DMS53 treated with DMSO at 0.1 percent for 48 hours (cell line): ENCODE measurements at regions not wholly inside any gene's neighbourhood (a gene's known extent, or its start where the extent isn't known, plus 50 kb on each side); places are given as distances from the start of the nearest gene placed in this dataset.

Source experiments
- DNase-seq: peaks from one replicate; lab custom pipeline; 2025; ENCODE audit not compliant: unreplicated experiment; lab: John Stamatoyannopoulos, UW

DNA sequence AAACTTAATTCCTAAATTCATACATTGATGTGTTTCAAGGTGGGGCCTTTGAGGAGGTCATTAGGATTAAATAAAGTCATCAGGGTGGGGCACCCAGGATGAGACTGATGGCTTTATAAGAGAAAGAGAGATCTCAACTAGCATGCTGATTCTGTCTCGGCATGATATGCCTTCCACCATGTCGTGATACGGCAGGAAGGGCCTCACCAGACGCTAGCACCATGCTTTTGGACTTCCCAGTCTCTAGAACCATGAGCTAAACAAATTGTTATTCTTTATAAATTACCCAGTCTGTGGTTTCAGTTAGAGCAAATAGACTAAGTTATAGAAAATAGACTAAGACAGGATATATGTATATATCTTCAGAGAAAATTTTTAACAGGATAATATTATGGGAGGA, 759.6 kb downstream of the MED13L start:
- no peak for DNase-seq

DNA sequence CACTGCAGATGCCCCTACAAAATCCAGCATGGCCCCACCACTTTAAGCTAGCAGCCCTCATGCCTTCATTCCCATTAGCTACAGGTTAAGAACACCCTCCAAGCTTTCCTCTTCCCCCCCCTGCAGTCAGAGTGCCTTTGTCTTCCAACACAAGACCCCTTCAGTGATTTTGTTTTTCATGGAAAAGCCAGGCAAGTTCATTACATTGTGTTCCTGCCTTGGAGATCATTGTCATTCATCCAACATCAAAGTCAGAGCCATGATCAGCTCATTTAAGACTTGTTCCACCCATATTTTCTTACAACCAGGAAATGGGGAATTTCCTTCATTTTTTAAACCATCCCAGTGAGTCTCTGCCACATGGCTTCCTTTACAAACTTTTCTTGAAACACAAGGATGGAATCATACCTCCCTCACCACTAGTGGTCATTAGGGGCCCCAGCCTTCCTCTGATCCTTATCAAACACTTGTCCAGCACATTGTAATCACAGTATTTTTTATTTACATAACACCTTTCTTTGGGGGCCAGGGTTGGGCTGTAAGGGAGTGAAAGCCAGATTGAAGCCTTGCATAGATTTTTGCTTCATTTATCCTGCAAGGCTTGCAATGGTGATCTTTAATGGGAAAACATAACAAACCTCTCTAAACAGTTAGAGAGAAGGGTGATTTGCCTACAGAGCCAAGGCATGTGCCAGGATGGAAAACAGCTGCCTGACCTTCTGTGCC, 765.3 kb downstream of the MED13L start:
- no peak for DNase-seq

DNA sequence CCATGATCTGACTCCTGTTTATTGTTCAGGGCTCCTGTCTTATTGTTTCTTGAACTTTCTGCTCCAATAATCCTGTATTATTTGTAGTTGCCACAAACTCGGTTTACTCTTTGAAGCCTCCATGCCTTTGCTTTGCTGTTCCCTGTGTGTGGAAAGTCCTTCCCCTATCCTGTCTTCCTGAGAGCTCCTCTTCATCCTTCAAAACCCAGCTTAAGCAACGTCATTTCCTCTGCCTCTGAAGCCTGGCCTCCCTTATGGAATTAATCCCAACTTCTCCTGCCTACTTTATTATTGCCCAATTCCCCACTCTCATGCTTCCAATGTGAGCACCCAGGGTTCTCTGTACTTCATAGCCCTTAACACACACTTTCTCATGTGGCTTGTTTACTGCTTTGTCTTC, 766.2 kb downstream of the MED13L start:
- no peak for DNase-seq

DNA sequence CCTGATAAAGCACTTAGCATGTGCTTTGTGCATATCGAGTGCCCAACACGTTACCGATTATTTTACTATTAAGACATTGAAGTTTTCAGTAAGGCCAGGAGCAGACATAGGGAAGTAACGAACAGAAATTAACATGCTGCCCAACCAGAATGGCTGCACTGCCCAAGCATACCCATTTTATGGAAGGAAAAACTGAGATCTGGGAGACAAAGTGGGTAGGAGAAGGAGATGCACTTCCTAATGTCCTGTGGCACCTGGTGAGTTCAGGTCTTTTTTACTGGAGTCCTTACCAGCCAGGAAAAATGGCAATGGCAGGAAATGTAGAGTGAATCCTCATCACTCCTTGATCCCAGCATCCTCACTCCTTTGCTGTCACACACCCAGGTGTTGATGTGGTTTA, 768.5 kb downstream of the MED13L start:
- no peak for DNase-seq

DNA sequence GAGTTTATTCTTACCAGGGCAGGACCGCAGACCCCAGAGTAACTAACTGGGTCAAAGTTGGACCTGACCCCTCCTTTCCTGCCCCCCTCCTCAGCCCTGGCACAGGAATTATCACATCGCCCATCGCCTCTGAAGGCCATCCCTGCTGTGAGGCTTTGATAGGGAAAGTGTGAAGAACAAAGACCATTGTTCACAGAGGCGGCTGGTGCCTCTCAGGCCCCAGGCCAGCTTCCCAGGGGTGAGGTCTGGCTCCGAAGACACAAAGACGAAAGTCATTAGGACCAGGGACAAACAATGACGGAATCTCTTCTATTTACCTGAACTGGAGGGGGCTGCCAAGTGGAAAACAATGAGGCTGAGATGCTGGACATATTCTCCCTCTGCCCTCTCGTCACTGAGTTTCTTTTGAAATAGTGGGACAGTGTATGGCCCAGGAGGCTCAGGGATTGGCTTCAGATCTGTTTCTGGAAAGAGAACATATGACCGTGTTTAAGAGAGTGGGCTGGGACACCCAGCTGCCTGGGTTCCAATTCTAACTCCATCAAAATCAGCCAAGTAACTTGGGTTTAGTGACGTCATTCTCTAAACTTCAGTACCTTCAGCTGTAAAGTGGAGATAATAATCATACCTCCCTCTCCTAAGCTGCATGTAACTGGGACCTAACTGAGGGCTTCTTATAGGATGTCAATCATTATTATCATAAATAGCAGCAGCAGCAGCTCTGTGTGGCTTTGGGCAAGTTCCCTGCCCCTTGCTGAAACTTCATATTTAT, 769.4 kb downstream of the MED13L start:
- DNase-seq = no peak

DNA sequence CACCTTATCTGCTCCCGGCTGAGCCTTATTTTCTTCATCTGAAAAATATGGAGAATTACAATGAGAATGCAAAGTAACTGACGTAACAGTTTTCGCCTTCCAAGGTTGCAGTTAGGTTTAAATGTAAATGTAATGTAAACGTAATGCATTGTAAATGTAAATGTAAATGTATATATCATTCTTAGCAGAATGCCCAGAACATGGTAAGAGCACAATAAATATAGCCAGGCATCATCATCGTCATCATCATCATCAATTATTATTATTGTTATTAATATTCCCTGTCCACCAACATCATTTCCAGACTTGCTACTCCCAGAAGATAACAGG, 770.0 kb downstream of the MED13L start:
- DNase-seq = no peak

DNA sequence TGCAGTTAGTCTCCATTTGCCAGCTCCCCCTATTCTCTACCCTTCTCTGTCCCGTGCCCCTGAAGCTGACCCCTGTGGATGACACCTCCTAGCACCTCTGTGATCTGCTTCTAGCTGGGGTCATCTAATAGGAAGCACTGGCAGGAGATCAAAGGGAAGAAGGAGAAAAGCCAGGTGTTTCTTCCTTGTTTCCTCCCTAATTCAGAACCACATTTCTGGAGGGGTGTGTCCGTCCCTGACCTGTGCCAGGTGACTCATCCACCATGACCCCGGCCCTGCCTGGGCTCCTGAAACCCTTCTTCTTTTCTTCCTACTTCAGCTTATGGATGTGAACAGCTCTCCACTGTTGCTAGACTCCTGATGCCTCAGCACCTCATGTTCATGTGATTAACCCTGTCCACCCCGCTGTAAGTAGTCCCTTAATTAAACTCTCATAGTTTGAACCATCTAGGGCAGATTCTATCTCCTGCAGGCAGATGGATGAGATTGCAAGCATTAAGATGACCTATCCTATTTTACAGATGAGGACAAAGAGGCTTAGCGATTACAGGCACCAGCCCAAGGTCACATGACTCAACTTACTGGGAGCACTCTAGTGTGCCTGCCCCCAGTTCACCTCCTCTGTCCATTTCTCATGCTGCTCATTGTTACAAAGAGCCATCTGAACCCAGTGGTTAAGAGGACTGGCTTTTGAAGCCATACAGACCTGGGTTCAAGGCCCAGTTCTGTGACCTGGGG, 770.5 kb downstream of the MED13L start:
- no peak for DNase-seq

DNA sequence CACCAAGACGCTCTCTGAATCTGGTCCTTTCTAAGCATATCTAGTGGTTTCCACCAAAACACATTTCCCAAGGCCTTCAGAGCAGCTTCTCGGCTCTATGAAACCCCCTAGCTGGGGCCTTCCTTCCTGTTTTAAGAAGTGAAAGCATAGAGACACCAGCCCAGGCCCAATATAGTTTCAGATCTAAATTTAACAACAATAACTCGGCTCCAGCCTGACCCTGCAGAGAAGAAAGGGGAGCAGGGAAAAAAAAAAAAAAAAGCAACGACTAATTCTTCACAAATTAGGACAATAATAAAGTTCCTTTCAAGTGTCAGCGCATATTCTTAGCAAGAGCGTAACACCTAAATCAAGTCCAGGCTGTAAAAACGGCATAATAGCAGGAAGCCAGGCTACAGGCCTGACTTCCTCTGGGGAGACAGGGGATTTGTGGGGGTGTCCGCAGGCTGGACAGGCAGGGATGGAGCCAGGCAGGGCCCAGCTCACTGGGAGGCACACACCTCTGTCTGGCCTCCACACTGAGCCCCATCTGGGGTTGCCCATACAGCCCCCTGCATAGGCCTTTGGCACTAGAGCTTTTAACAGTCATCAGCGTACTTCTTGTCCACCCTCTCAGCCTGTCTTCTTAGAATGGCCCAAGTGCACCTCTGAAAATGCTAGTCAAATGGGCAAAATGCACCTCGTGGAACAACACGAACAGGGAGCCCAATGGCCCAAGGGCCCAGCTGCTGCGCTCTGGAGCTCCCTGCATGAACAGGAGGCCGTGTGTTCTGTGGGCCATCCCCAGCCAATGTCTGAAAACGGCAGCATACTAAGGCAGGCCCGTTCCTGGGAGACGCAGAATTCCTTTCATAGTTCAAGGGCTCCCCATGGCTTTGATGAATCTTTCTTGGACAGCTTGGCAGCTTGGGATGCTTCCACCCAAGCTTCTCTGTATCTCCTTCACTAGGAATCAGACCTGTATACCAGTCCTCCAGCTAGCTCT, 772.9 kb downstream of the MED13L start:
- DNase-seq = no peak

DNA sequence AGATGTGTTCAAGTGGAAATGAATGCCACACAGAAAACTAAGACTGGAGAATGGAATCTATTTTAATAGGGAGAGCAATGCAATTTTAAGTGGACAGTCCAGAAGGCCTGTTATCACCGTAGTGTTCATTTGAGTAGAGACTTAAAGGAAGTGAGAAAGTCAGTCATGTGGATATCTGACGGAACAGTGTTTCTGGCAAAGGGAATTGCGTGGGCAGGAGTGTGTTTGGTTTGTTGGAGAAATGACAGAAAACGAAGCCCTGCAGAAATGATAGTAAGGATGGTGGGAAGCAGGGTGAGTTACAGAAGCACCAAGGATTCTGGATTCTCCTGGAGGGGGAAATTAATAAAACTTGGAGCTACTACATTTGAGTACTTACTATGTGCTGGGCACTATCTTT, 776.6 kb downstream of the MED13L start:
- DNase-seq = no peak

DNA sequence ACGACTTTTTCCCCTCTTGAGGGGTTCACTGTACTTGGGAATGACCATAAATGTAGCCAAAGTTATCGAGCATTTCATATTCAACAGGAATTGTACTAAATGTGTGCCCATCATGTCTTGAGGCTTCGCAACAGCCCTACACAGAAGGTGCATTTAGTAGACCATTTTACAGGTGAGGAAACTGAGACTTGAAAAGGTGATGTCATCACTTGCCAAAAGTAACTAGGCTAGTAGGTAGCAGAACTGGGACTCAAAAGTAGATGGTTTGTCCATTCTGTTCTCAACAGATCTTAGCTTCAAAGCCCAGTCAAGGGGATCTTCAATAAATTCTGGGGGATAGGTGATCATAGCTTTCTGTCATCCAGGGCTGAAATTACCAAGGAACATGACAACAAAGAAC, 782.2 kb downstream of the MED13L start:
- DNase-seq = no peak

DNA sequence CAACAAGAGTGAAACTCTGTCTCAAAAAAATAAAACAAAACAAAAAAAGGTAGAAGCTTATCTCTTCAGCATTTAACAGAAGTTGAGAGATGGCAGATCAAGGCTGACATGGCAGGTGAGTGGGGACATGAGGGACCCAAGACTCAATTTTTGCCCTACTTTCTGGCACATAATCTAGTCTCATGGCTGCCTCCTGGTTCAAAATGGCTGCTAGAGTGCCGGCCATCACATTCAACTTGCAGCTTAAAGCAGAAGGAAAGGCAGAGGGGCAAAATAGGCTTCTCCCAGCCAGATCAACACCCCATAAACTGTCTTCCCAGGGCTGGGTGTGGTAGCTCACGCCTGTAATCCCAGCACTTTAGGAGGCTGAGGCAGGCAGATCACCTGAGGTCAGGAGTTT, 784.9 kb downstream of the MED13L start:
- DNase-seq = no peak

DNA sequence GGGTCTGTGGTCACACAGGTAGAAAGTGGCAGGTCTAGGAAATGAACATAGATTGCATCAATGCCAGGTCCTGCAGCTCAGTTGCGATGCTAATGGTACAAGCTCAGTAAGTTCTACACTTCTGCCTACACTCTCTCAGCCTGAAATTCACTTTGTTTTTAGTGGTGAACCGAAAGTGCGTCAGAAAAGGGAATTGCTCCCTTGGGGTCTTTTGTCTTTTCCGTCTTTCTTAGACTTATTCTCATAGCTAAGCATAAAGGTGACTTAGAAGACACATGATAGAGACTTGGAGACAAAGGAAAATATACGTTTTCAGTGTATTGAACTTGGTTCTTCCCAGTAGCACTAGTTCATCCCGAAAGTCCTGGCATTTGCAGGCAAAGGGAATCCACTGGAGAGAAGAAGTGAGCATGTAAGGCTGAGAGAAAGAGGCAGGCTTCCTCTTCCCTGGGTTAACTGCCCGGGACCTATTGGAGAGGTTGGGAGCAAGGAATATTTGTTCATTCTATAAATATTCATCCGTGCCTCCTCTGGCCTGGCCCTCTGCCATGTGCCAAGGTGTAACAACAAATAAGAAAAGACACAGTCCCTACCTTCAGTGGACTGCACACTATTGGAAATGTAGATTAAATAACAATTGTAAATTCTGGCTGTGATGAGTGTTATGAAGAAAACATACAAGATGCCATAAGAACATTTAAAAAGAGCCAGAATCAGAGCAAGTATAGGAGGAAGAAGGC, 785.8 kb downstream of the MED13L start:
- DNase-seq = no peak

DNA sequence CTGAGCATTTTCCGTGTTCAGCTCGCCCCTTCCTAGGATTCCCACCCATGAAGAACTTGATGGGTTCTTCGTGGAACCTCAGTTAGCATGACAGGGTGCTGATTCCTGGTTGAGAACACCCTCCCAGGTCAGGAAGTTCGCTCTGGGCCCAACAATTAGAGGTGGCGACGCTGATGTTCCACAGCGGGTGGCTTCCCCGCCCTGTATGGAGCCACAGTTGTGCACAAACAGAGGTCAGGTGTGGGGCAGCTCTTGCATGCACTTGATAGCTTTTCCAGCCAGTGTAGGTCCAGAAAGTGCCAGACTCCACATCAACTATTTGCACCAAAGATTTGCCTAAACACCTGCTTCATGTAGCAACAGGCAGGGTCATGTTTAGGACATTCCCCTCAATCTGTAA, 788.2 kb downstream of the MED13L start:
- no peak for DNase-seq

DNA sequence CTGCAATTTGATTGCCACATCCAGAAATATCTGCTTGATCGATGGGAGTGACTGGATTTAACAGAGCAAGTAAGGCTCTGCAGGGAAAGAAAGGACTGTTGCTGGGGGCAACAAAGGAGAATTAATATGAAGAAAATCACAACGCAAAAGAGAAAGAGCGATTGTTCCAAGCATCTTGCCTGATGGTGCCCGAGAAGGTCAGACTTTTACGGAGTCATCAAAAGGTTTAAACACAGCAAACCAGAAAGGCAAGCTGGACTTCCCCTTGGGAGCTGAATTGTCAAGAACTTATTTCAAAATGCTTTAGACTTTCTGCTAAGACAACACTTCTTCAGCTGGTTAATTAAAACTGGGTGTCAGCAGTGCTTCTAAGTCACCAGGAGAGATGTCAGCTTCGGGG, 791.5 kb downstream of the MED13L start:
- no peak for DNase-seq

DNA sequence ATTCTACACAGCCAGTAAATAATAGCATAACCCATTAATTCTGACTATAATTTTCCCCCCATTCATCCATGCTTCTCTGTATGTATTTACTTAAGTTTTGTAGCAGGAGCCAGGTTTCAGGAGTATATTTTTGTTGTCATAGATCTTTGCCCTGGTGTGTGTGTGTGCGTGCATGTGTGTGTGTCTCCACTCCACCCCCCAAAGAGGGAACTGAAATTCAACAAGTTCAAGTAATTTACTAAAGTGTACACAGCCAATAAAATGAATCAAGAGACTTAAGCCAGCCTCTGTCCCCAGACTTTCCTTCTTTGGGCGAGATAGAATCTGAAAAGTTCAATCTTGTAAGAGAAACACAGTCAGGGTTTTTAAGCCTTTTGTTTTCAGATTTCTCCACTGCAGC, 792.0 kb downstream of the MED13L start:
- DNase-seq = no peak

DNA sequence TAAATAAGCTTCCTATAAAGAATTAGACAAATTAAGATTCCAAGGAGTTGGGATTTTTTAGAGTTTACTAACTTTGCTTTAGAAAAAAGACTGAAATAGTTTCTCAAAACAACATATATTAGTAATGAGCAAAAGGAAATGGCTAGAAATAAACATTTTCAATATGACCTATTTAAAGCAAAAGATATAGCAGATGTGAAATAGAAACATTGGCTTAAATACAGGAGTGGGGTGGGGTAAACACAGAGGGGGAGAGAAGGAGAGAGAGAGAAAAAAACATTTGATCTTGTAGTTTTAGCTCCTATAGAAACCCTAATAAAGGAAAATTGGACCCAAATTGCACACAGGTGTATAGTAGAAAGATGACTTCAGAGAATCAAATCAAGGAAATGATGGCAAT, 794.5 kb downstream of the MED13L start:
- no peak for DNase-seq

DNA sequence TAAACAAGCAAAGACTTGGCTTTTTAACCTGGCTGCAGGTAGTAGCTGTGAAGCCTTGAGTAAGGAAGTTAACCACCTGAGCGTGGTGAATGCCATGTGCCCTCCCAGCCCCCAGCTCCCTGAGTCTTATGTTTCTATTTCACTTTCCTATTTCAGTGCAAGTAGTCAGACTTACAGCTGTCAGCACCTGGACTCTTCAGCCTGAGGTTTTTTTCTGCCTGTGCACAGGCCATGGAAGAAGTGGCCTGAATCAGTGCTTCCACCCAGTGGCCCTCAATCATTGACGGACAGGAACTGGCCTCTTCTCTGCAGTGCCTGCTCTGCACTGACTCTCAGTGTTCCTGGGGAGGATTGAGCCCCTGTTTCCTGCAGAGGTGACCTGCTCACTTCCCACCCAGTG, 796.4 kb downstream of the MED13L start:
- DNase-seq = no peak

DNA sequence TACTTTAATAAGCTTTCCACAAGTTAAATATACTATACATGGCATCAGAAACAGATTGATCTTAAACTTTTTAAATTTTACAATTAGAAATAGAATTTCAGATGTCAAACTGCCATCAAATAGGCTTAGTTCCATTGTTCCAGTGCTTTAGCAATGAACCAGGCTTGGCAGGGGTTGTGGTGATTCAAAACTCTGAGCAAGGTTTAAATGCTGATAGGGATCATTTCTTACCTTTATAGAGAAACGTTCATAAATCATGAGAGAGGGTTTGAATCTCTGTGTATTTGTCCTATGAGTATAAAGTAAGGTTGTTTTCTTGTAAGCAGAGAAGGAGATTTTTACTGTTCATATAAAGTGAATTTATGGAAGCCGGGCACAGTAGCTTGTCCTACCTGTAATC, 794.5 kb upstream of the TBX3 start:
- no peak for DNase-seq

DNA sequence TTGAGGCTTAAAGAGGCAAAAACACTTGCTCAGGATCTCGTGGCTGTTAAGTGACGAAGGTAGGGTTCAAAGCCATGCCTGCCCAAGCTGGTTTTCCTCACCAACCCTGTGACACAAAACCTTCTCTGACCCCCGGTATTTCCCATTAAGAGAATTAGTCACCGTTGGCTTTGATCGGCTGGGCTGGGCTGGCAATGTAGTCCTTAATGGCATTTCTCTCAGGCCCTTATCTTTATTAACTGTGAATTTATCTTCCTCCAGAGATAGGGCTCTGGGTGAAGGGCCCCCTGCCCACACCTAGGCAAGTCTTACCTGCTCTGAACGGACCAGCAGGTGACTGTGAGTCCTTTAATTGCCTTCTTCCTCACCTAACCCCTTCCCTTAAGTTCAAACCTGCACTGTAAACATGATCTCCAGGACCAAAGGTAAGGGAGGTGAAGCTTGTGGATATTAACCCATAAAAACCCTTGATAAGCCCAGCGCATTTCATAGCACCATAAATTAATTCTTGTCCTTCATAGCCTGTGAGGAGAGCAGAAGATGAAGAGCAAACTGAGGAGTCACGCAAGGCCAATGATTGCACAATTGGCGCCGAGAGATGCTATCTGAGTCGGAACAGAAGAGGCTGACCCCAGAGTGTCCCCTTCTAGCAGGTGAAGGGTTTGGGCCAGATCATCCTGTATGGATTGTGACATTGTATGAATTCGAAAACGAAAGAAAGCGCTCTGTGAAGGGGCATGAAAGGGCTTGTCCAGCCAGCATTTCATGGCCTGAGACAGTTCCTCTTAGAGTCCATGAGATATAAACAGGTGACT, 790.8 kb upstream of the TBX3 start:
- no peak for DNase-seq
